ENCODE measurements at regions not wholly inside any gene's neighbourhood (a gene's known extent, or its start where the extent isn't known, plus 50 kb on each side); places are given as distances from the start of the nearest gene placed in this dataset.

DNA sequence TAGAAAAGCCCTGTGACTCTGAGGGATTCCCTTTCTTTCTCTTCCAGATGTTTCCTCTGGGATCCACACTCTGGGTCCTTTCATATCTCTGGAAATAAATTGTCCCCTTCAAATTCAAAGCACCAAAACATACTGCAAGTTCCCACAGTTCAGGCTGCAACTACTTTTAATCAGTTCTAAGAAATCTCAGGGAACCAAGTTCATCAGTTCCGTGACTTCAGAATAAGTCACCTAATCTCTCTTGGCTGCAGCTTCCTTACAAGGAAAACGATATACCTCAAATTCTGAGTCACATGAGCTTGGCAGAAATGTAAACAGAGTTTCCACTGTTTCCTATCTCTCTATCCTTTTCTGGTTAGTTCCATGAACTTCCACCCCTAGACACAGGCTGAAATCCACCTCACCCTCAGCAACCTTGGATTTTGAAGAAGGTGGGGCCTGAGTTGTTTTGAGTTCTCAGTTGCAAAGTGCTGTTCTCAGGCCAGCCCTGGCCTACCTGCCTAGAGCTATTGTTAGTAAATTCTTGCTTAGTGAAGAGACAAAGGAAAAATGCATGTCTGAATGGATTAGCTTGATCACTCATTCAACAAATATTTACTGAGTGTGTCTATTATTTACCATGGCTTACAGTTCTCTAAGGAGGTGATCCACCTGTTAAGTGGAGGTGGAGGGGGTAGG lies 59.3 kb upstream of the IL6 start:
- TF ChIP-seq, protein P1, sequence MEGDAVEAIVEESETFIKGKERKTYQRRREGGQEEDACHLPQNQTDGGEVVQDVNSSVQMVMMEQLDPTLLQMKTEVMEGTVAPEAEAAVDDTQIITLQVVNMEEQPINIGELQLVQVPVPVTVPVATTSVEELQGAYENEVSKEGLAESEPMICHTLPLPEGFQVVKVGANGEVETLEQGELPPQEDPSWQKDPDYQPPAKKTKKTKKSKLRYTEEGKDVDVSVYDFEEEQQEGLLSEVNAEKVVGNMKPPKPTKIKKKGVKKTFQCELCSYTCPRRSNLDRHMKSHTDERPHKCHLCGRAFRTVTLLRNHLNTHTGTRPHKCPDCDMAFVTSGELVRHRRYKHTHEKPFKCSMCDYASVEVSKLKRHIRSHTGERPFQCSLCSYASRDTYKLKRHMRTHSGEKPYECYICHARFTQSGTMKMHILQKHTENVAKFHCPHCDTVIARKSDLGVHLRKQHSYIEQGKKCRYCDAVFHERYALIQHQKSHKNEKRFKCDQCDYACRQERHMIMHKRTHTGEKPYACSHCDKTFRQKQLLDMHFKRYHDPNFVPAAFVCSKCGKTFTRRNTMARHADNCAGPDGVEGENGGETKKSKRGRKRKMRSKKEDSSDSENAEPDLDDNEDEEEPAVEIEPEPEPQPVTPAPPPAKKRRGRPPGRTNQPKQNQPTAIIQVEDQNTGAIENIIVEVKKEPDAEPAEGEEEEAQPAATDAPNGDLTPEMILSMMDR (IDR thresholded peaks at IDR 0.05; ENCODE audit: borderline replicate concordance, extremely low read depth, low read length, poor library complexity, severe bottlenecking): no peak
- TF ChIP-seq EZH2 (IDR thresholded peaks at IDR 0.05; ENCODE audit: borderline replicate concordance, low read depth, low read length, severe bottlenecking): no peak

Data from DND-41 (cell line).